WTC11 (cell line): ENCODE measurements at regions not wholly inside any gene's neighbourhood (a gene's known extent, or its start where the extent isn't known, plus 50 kb on each side); places are given as distances from the start of the nearest gene placed in this dataset.

ENCODE experiments used
- ATAC-seq: fragments of 200-7000 bp; cut with Tn5 transposase; 2 replicates; pipeline ENCODE4 v1.10.0; 2021; ENCODE audit warnings: mild to moderate bottlenecking, moderate library complexity
- CTCF ChIA-PET: fragments of 300-600 bp; sonication (Branson Sonifier 250); formaldehyde crosslinking; loops from one replicate; lab custom pipeline; 2021; ENCODE audit warnings: antibody characterized with exemption; lab: Charles Lee
- POLR2A ChIA-PET: fragments of 350-600 bp; sonication (Branson Sonifier 250); formaldehyde crosslinking; loops from one replicate; lab custom pipeline; 2021; ENCODE audit warnings: antibody characterized with exemption; lab: Charles Lee
- DNase-seq: peaks from one replicate; pipeline ENCODE4 v3.0.0; 2021; ENCODE audit warnings: low spot score
- H3K27ac Mint-ChIP-seq: 2 replicates; pipeline ENCODE4 v1.8.0; 2021; ENCODE audit warnings: mixed read lengths
- H3K27me3 Mint-ChIP-seq: 2 replicates; pipeline ENCODE4 v1.8.0; 2021; ENCODE audit warnings: low read depth, mild to moderate bottlenecking, moderate library complexity, mixed read lengths
- H3K36me3 Mint-ChIP-seq: 2 replicates; pipeline ENCODE4 v1.8.0; 2021; ENCODE audit warnings: mixed read lengths
- H3K4me1 Mint-ChIP-seq: 2 replicates; pipeline ENCODE4 v1.8.0; 2022; ENCODE audit warnings: mixed read lengths
- H3K4me3 Mint-ChIP-seq: 2 replicates; pipeline ENCODE4 v1.8.0; 2021; ENCODE audit warnings: mild to moderate bottlenecking, moderate library complexity, mixed read lengths
- H3K9me3 Mint-ChIP-seq: 2 replicates; pipeline ENCODE4 v1.8.0; 2021; ENCODE audit warnings: mixed read lengths
- EMX1 ChIP-seq: fragments of 250-450 bp; sonication (Bioruptor Pico); IDR thresholded peaks from 2 replicates; pipeline ENCODE4 v1.8.0; 2021; ENCODE audit warnings: mild to moderate bottlenecking
- JAZF1 ChIP-seq: fragments of 250-450 bp; sonication (Bioruptor Pico); IDR thresholded peaks from 2 replicates; pipeline ENCODE4 v1.9.0; 2021; ENCODE audit warnings: moderate library complexity, mild to moderate bottlenecking, inconsistent platforms
- KAT7 ChIP-seq: sonication (generic); formaldehyde crosslinking; IDR thresholded peaks from 2 replicates; pipeline ENCODE4 v1.8.1; 2023; ENCODE audit warnings: missing genetic modification reagents, mild to moderate bottlenecking, borderline replicate concordance
- MXD4 ChIP-seq: fragments of 250-450 bp; sonication (Bioruptor Pico); IDR thresholded peaks from 2 replicates; pipeline ENCODE4 v1.8.0; 2021; ENCODE audit warnings: mild to moderate bottlenecking, moderate library complexity, borderline replicate concordance
- NFATC4 ChIP-seq: fragments of 250-450 bp; sonication (Bioruptor Pico); IDR thresholded peaks from 2 replicates; pipeline ENCODE4 v1.9.0; 2021; ENCODE audit warnings: mild to moderate bottlenecking
- NR1H2 ChIP-seq: sonication (generic); formaldehyde crosslinking; IDR thresholded peaks from 2 replicates; pipeline ENCODE4 v1.9.0; 2021; ENCODE audit warnings: mild to moderate bottlenecking, moderate library complexity, missing genetic modification reagents
- NR2C2 ChIP-seq: sonication (generic); formaldehyde crosslinking; IDR thresholded peaks from 2 replicates; pipeline ENCODE4 v1.8.0; 2022; ENCODE audit warnings: mild to moderate bottlenecking, missing genetic modification reagents
- NR3C1 ChIP-seq: sonication (generic); formaldehyde crosslinking; conservative IDR thresholded peaks from 2 replicates; pipeline ENCODE4 v1.8.1; 2023; ENCODE audit warnings: low read depth, mild to moderate bottlenecking, missing genetic modification reagents
- SMAD4 ChIP-seq: sonication (generic); formaldehyde crosslinking; IDR thresholded peaks from 2 replicates; pipeline ENCODE4 v1.8.0; 2022; ENCODE audit warnings: mild to moderate bottlenecking, missing genetic modification reagents
- TF ChIP-seq, protein P1 (sequence below): sonication (generic); formaldehyde crosslinking; IDR thresholded peaks from 2 replicates; pipeline ENCODE4 v1.8.0; 2023; ENCODE audit warnings: missing genetic modification reagents, mild to moderate bottlenecking, borderline replicate concordance
- TF ChIP-seq, protein P2 (sequence below): sonication (generic); formaldehyde crosslinking; IDR thresholded peaks from 2 replicates; pipeline ENCODE4 v1.8.1; 2023; ENCODE audit warnings: mild to moderate bottlenecking, missing genetic modification reagents, moderate library complexity
- TF ChIP-seq, protein P3 (sequence below): fragments of 250-450 bp; sonication (Bioruptor Pico); IDR thresholded peaks from 2 replicates; pipeline ENCODE4 v2.1.2; 2022; ENCODE audit warnings: mild to moderate bottlenecking, moderate library complexity
- TF ChIP-seq, protein P4 (sequence below): fragments of 250-450 bp; sonication (Bioruptor Pico); IDR thresholded peaks from 2 replicates; pipeline ENCODE4 v1.9.0; 2021; ENCODE audit warnings: mild to moderate bottlenecking

DNA sequence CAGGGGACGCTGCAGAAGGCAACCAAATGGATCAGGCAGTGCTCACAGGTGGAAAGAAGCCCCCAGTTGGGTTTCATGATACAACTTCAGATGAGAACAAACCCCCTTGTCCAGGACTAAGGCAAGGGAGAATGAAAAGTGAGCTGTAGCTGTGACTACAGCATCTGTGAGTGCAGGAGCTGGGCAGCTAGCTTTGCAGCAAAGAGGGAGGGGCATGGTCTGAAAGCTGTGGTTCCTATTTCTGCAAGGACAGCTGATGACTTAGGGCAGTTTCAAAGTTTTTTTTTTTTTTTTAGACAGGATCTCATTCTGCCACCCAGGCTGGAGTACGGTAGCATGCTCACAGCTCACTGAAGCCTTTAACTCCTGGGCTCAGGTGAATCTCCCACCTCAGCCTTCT lies 1317.4 kb upstream of the DIAPH2 start:
- CTCF ChIA-PET, result no interaction called here
- POLR2A ChIA-PET, result no interaction called here

DNA sequence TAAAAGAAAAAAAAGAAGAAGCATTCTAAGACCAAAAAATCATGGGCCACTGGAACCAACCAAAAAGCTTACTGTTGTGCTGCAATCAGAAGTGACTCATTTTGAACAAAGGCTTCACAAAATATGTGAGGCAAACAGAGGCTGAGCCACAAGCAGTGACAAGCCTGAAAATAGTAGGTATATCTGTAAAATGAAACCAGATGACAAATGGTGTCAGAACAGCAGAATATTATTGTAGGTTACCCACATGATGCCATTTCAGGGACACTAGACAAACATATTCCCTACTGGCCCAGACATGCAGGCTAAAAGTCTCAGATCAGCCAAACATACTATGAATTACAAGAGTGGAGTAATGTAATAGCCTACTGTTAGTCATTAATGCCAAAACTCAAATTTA lies 1301.8 kb upstream of the DIAPH2 start:
- Mint-ChIP-seq H3K4me1 (no peaks in the 10 kb centered on the region), H3K4me3 (no peak overlapping the region), H3K36me3 (no peaks in the 10 kb centered on the region), H3K27me3 (no peaks in the 10 kb centered on the region), H3K27ac (no peak overlapping the region), H3K9me3 (no peaks in the 10 kb centered on the region)
- ATAC-seq, result no peak
- no peak for TF ChIP-seq NFATC4 (CRISPR knock-in tag)
- ChIA-PET POLR2A (no interaction called here), CTCF (no interaction called here)
- DNase-seq, result no peak

More for the DNA sequence above, 1317.4 kb upstream of the DIAPH2 start:
- Mint-ChIP-seq H3K4me1 (no peaks in the 10 kb centered on the region), H3K27me3 (no peaks in the 10 kb centered on the region)
- DNase-seq, result no peak
- TF ChIP-seq MXD4 (CRISPR knock-in tag) (no peak), NR2C2 (CRISPR knock-in tag) (no peak), NR1H2 (CRISPR knock-in tag) (no peak), NR3C1 (CRISPR knock-in tag) (no peak)
- TF ChIP-seq, protein P1, sequence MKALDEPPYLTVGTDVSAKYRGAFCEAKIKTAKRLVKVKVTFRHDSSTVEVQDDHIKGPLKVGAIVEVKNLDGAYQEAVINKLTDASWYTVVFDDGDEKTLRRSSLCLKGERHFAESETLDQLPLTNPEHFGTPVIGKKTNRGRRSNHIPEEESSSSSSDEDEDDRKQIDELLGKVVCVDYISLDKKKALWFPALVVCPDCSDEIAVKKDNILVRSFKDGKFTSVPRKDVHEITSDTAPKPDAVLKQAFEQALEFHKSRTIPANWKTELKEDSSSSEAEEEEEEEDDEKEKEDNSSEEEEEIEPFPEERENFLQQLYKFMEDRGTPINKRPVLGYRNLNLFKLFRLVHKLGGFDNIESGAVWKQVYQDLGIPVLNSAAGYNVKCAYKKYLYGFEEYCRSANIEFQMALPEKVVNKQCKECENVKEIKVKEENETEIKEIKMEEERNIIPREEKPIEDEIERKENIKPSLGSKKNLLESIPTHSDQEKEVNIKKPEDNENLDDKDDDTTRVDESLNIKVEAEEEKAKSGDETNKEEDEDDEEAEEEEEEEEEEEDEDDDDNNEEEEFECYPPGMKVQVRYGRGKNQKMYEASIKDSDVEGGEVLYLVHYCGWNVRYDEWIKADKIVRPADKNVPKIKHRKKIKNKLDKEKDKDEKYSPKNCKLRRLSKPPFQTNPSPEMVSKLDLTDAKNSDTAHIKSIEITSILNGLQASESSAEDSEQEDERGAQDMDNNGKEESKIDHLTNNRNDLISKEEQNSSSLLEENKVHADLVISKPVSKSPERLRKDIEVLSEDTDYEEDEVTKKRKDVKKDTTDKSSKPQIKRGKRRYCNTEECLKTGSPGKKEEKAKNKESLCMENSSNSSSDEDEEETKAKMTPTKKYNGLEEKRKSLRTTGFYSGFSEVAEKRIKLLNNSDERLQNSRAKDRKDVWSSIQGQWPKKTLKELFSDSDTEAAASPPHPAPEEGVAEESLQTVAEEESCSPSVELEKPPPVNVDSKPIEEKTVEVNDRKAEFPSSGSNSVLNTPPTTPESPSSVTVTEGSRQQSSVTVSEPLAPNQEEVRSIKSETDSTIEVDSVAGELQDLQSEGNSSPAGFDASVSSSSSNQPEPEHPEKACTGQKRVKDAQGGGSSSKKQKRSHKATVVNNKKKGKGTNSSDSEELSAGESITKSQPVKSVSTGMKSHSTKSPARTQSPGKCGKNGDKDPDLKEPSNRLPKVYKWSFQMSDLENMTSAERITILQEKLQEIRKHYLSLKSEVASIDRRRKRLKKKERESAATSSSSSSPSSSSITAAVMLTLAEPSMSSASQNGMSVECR (CRISPR knock-in tag), result no peak
- TF ChIP-seq, protein P2, sequence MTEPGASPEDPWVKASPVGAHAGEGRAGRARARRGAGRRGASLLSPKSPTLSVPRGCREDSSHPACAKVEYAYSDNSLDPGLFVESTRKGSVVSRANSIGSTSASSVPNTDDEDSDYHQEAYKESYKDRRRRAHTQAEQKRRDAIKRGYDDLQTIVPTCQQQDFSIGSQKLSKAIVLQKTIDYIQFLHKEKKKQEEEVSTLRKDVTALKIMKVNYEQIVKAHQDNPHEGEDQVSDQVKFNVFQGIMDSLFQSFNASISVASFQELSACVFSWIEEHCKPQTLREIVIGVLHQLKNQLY (CRISPR knock-in tag), result no peak
- TF ChIP-seq, all 79 proteins: peak for 0
- Mint-ChIP-seq H3K27ac (no peak overlapping the region), H3K9me3 (peaks cover 14% of the 10 kb centered on the region), H3K36me3 (no peaks in the 10 kb centered on the region), H3K4me3 (no peak overlapping the region)
- no peak for ATAC-seq

DNA sequence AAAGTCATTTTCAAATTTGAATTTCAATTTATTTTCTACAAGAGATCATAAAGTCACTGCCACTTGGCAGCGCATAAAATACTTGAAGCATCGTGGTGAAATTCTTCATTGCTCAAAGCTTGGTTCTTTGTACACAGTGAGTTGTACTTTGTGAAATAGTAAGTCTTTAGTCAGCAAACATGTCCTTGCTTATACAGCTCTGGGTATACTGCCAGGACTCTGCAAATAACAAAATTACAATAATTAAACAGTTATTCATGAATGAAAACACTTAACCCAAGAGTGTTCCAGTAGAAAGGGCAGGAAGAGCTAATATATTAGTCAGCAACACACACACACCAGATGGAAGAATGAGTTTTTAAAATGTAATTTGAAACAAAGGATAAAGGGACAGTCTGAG lies 1300.9 kb upstream of the DIAPH2 start:
- CTCF ChIA-PET, result no interaction called here
- POLR2A ChIA-PET, result no interaction called here
- H3K27me3 Mint-ChIP-seq, result no peaks in the 10 kb centered on the region
- DNase-seq, result no peak
- no peak overlapping the region for H3K4me3 Mint-ChIP-seq
- TF ChIP-seq, protein P3, sequence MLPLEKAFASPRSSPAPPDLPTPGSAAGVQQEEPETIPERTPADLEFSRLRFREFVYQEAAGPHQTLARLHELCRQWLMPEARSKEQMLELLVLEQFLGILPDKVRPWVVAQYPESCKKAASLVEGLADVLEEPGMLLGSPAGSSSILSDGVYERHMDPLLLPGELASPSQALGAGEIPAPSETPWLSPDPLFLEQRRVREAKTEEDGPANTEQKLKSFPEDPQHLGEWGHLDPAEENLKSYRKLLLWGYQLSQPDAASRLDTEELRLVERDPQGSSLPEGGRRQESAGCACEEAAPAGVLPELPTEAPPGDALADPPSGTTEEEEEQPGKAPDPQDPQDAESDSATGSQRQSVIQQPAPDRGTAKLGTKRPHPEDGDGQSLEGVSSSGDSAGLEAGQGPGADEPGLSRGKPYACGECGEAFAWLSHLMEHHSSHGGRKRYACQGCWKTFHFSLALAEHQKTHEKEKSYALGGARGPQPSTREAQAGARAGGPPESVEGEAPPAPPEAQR, result no peak
- no peak for TF ChIP-seq JAZF1
- TF ChIP-seq SMAD4, result no peak
- TF ChIP-seq, protein P4, sequence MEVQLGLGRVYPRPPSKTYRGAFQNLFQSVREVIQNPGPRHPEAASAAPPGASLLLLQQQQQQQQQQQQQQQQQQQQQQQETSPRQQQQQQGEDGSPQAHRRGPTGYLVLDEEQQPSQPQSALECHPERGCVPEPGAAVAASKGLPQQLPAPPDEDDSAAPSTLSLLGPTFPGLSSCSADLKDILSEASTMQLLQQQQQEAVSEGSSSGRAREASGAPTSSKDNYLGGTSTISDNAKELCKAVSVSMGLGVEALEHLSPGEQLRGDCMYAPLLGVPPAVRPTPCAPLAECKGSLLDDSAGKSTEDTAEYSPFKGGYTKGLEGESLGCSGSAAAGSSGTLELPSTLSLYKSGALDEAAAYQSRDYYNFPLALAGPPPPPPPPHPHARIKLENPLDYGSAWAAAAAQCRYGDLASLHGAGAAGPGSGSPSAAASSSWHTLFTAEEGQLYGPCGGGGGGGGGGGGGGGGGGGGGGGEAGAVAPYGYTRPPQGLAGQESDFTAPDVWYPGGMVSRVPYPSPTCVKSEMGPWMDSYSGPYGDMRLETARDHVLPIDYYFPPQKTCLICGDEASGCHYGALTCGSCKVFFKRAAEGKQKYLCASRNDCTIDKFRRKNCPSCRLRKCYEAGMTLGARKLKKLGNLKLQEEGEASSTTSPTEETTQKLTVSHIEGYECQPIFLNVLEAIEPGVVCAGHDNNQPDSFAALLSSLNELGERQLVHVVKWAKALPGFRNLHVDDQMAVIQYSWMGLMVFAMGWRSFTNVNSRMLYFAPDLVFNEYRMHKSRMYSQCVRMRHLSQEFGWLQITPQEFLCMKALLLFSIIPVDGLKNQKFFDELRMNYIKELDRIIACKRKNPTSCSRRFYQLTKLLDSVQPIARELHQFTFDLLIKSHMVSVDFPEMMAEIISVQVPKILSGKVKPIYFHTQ (CRISPR knock-in tag), result no peak
- TF ChIP-seq EMX1, result no peak
- TF ChIP-seq KAT7 (CRISPR knock-in tag), result no peak
- TF ChIP-seq, all 79 proteins: peak for 0
- Mint-ChIP-seq H3K27ac (no peak overlapping the region), H3K36me3 (no peaks in the 10 kb centered on the region), H3K4me1 (no peaks in the 10 kb centered on the region), H3K9me3 (no peaks in the 10 kb centered on the region)
- no peak for ATAC-seq
